OCI-LY7 (cell line): ENCODE measurements at regions not wholly inside any gene's neighbourhood (a gene's known extent, or its start where the extent isn't known, plus 50 kb on each side); places are given as distances from the start of the nearest gene placed in this dataset.
"Not testable (repeated sequence)": the region's sequence is repeated elsewhere in the genome, so short reads cannot be mapped to it uniquely, and the experiment has no call there.

Experiments used
- BruUV-seq: library from RNA; stranded (reverse); fragments of 400-500 nt; replicated peaks from 2 replicates; lab custom pipeline; 2021; lab: Mats Ljungman, UMichigan
- CTCF ChIA-PET: fragments of 300-600 bp; sonication (Branson Sonifier 250); formaldehyde crosslinking; loops from one replicate; lab custom pipeline; 2022; ENCODE audit warnings: antibody characterized with exemption; ENCODE audit not compliant: unreplicated experiment; lab: Charles Lee
- POLR2A ChIA-PET: fragments of 300-600 bp; sonication (Branson Sonifier 250); formaldehyde crosslinking; loops from one replicate; lab custom pipeline; 2022; ENCODE audit warnings: antibody characterized with exemption; lab: Charles Lee
- DNase-seq: peaks from one replicate; pipeline ENCODE4 v3.0.0-alpha.2; 2015; ENCODE audit warnings: low spot score
- H2AFZ ChIP-seq: fragments of 200-600 bp; sonication (generic), shearing (Covaris generic); 2 replicates; pipeline ENCODE4 v1.6.1; 2014; ENCODE audit warnings: mild to moderate bottlenecking, antibody characterized with exemption, low read length, moderate library complexity
- H3K27ac ChIP-seq: fragments of 200-600 bp; sonication (generic); 2 replicates; pipeline ENCODE4 v1.5.1; 2014; ENCODE audit warnings: mixed run types, low read depth, mild to moderate bottlenecking, moderate library complexity, low read length, inconsistent platforms; ENCODE audit not compliant: poor library complexity, severe bottlenecking
- H3K36me3 ChIP-seq: fragments of 200-600 bp; sonication (generic); 2 replicates; pipeline ENCODE4 v1.6.1; 2014; ENCODE audit warnings: mild to moderate bottlenecking, antibody characterized with exemption, low read length, moderate library complexity, mixed read lengths; ENCODE audit not compliant: insufficient read depth
- H3K4me1 ChIP-seq: fragments of 200-600 bp; sonication (generic); 2 replicates; pipeline ENCODE4 v1.5.1; 2014; ENCODE audit warnings: mild to moderate bottlenecking, low read length; ENCODE audit not compliant: insufficient read depth, poor library complexity, severe bottlenecking
- H3K4me2 ChIP-seq: fragments of 200-600 bp; sonication (generic); 2 replicates; pipeline ENCODE4 v1.6.1; 2014; ENCODE audit warnings: mild to moderate bottlenecking, low read length
- H3K4me3 ChIP-seq: fragments of 200-600 bp; sonication (generic); 2 replicates; pipeline ENCODE4 v1.5.1; 2014; ENCODE audit warnings: mild to moderate bottlenecking, low read depth, low read length; ENCODE audit not compliant: poor library complexity, severe bottlenecking
- H3K79me2 ChIP-seq: fragments of 200-600 bp; sonication (generic); 2 replicates; pipeline ENCODE4 v1.6.1; 2016; ENCODE audit warnings: low read depth, mild to moderate bottlenecking, low read length, moderate library complexity, mixed read lengths; ENCODE audit not compliant: insufficient read depth
- H3K9me2 ChIP-seq: fragments of 200-600 bp; sonication (generic); 2 replicates; pipeline ENCODE4 v1.6.1; 2016; ENCODE audit warnings: mild to moderate bottlenecking, low read length, mixed read lengths; ENCODE audit not compliant: insufficient read depth
- H3K9me3 ChIP-seq: fragments of 200-600 bp; sonication (generic); 2 replicates; pipeline ENCODE4 v1.6.1; 2014; ENCODE audit warnings: mild to moderate bottlenecking, mixed run types, low read length, mixed read lengths
- H4K20me1 ChIP-seq: fragments of 200-600 bp; sonication (generic); 2 replicates; pipeline ENCODE4 v1.6.1; 2014; ENCODE audit warnings: mild to moderate bottlenecking, antibody characterized with exemption, low read length, moderate library complexity, mixed read lengths; ENCODE audit not compliant: insufficient read depth
- CTCF ChIP-seq: fragments of 200-600 bp; sonication (generic); conservative IDR thresholded peaks from 2 replicates; pipeline ENCODE4 v1.5.1; 2014; ENCODE audit warnings: mild to moderate bottlenecking, antibody characterized with exemption, low read length, moderate library complexity, mixed read lengths
- EZH2phosphoT487 ChIP-seq: fragments of 200-600 bp; sonication (generic); IDR thresholded peaks from 2 replicates; pipeline ENCODE4 v1.6.1; 2018; ENCODE audit warnings: low read depth, borderline replicate concordance, mild to moderate bottlenecking, mixed run types, antibody characterized with exemption, low read length, moderate library complexity, mixed read lengths
- intact Hi-C: fragments of 100-400 bp; cut with micrococcal nuclease; formaldehyde crosslinking; loops from one replicate; pipeline ENCODE4 v1.10.0; 2022; ENCODE audit not compliant: unreplicated experiment

DNA sequence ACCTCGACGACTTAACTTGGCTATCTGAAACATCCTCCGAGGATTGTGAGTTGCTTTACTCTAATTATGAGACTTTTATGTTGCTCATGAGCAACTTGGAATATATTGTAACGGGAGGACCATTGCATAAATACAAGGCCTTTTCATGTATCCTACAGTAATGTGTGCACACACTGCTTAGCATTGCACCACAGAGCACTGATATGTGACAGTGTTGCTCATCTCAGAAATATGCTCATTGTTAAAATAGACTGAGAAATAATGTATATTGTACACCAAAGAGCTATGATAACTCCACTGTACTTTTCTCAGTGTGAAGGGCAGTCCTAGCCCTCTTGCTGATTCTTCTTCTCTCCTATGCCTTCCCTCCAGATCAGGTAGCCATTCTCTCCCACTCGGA, 102.8 kb upstream of the CDK13 start:
- CTCF ChIA-PET, result no interaction called here
- intact Hi-C loops, result no loop called here
- Histone ChIP-seq H2AFZ (no peak overlapping the region), H3K4me2 (no peak overlapping the region), H3K4me1 (no peaks in the 10 kb centered on the region), H3K9me3 (no peaks in the 10 kb centered on the region), H4K20me1 (no peaks in the 10 kb centered on the region), H3K4me3 (no peak overlapping the region), H3K36me3 (no peaks in the 10 kb centered on the region), H3K27ac (no peak overlapping the region), H3K79me2 (no peaks in the 10 kb centered on the region), H3K9me2 (no peaks in the 10 kb centered on the region)
- DNase-seq, result no peak
- TF ChIP-seq CTCF, result no peak
- TF ChIP-seq EZH2phosphoT487, result no peak
- BruUV-seq, result no TSS peak
- POLR2A ChIA-PET, result no interaction called here

DNA sequence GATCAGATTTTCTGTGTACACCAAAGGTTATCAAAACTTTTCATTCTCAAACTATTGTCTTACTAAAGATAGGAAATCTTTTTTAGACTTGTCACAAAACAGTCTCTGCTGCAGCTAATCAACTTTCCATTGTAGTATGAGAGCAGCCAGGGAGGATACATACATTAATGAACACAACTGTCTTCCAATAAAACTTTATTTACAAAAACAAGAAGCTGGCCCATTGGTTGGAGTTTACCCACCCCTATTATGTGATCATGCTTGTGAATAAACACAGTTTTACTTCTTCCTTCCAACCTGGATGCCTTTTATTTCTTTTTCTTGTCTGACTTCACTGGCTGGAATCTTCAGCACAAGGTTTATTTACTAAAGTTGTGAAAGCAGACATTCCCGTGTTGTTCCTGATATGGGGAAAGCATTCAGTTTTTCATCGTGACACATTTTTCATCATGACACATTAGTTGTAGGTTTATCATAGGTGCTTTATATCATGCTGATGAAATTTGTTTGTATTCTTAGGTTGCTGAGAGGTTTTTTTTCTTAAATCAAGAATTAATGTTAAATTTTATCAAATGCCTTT, 98.5 kb upstream of the CDK13 start:
- ChIA-PET POLR2A (interaction anchor here (0.7 kb wide), 1 partner anchor 26 kb away, joined by 3 read pairs; no protein-coding TSS in a partner anchor), CTCF (no interaction called here)
- Histone ChIP-seq H3K36me3 (no peaks in the 10 kb centered on the region), H3K27ac (no peak overlapping the region), H2AFZ (no peak overlapping the region), H3K9me2 (no peaks in the 10 kb centered on the region), H3K4me3 (no peak overlapping the region), H3K9me3 (no peaks in the 10 kb centered on the region), H3K79me2 (no peaks in the 10 kb centered on the region), H4K20me1 (no peaks in the 10 kb centered on the region), H3K4me2 (no peak overlapping the region), H3K4me1 (no peaks in the 10 kb centered on the region)
- TF ChIP-seq CTCF, result no peak
- TF ChIP-seq EZH2phosphoT487, result no peak
- no peak for DNase-seq
- intact Hi-C loops, result no loop called here
- no TSS peak for BruUV-seq

DNA sequence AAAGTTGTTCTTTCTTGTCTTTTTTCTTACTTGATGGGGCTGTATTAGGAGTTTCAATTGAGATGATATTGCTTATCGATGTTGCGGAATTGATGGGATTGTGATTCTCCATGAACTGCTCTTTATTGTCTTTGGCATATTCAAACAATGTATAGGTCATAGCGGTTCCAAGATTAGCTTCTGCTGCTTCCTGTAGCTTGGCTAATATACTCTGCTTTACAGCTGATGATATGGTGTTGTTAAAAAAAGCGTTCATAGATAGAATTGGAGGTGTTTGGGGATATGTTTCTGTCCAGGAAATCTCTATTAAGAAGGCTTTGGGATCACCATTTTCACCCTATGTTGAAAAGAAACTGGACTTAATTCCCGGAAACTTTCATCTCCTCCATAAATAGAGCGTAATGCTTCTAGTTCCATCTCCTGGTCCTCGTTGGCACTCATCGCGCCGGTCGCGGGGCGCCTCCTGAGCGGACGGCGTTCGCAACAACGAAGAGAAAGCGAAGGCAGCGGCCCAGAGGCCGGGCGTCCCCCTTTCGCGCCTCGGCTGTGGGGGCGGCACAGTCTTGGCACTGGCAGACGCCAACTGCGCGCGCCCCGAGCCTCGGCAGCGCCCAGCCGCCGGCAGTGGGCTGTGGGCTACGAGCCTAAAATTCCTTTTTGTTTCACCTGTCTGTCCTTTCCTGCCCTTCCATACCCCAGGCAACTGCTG, 95.3 kb upstream of the CDK13 start:
- H3K27ac ChIP-seq, H3K36me3 ChIP-seq, H4K20me1 ChIP-seq, H3K4me3 ChIP-seq, H3K79me2 ChIP-seq, H3K4me2 ChIP-seq, H3K9me2 ChIP-seq, H3K9me3 ChIP-seq, CTCF ChIA-PET, intact Hi-C loops, BruUV-seq, H2AFZ ChIP-seq, POLR2A ChIA-PET, H3K4me1 ChIP-seq, DNase-seq: not testable (repeated sequence)
